HK-2 (cell line): ENCODE measurements at regions not wholly inside any gene's neighbourhood (a gene's known extent, or its start where the extent isn't known, plus 50 kb on each side); places are given as distances from the start of the nearest gene placed in this dataset.
"Not testable (repeated sequence)": the region's sequence is repeated elsewhere in the genome, so short reads cannot be mapped to it uniquely, and the experiment has no call there.

Source experiments
- DNase-seq: peaks from one replicate; pipeline ENCODE4 v3.0.0-alpha.2; 2018; ENCODE audit not compliant: unreplicated experiment

DNA sequence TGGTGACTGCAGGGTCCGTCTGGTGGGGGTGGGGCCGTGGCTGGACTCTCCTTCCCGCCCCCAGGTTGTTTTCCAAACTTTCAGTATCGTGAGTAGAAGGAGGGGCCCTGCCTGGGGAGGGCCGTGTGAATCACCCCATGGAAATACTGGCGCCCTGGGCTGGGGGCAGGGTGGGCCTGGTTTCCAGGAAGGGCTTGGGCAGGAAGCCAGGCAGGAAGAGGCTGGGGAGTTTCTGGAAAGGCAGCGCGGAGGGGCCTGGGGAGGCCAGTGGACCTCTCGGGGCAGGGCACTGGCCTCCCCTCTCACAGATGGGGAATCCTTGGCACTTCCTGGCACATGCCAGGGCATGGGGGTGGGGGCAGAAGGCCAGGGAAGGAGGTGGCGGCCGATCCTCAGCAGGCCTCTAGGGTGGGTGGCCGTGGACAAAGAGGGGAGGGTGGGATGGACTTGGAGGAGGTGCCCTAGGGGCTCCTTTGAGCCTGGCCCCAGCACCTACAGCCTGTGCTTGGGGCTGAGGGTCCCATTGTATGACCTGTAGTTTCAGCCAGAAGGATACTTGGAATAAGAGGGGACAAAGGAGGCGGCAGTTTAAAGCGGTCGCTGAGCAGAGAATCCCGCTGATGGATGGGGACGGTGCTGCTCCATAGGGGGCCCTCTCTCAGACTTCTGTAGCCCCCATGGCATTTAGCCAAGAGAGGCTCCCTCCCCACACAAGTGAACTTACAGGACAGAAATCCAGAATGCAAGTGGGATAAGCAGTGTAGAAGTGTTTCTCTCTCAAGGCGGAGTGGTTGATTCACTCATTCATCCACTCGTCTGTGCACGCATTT is 56.5 kb upstream of the GATA2 start:
- peak; percentile 82 for DNase-seq

DNA sequence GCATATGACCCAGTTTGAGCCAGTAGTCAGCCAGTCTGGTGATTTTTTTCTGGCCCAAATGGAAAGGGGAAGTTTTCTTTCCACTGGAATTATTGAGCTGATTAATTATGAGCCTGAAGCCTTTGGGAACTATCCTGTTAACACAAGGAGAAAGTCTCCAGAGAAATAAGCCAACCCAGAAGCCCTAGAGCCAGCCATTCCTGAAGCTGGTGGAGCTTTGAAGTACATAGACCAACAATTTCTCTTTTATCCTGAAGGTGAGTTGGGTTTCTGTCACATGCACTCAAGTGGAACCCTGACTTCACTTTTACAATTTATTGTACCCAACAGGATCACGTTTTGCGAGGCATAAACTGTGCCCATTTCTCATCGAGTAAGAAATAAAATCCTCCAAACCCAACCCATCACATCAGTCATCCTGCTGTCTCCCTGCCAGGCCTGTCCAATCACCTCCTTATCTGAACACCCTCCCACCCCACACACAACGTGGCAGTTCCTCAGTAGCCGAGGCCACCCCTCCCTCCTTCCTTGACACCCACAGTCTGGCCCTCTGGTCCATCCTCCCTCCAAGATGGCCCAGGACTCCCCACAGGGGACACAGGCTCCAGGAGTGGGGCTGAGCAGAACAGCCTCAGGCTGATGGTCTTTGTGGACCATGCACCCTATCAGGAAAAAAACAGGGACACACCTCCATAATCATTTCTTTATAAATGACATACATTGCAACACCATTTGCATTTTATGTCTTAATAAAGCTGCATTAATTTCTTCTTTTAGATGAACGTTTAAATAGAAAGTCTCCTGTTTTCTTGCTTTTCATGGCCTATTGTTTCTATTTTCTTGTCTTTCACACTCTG is 55.7 kb upstream of the GATA2 start:
- no peak for DNase-seq

DNA sequence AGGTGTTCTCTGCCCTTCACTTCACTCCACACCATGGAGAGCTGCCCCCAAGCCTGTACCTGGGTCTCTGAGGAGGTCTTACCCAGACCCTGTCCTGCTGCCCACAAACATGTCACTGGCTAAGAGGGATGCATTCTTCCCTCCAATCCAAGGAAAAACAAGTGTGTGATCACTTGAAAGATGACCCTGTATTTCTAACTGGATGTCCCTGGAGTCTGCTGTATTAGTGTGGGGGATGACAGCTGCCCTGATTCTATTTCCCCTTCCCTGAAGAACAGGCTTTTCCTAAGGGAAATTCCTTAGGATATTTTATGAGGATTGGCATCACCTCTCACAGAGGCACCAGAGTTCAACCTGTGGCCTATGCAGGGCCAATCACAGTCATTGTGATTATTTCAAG is 55.0 kb upstream of the GATA2 start:
- no peak for DNase-seq

DNA sequence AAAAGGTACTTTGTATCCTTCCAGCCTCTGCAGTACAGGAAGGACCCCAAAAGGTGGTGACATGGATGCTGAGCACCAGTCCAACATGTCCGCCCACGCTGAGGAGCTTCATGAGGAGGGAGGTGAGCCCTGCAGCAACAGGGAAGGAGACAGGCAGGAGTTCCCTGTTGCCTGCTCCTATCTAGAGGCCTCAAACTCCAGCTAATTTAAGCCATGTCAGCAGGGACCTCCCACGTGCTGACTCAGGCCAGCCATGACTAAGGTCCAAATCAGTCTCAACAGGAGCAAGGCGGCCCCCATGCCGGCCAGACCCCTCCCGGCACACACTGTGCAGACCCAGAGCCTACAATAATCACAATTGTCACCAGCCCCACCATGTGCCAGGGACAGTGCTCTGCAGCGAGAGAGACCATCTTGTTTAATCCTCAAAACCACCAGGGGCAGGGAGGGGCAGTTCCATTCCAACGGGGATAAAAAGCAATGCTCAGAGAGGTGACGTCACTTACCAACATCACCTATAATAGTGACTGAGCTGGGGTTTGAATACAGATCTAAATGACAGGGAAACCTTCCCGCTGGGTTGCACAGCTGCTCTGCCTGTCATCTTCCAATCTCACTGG is 54.5 kb upstream of the GATA2 start:
- no peak for DNase-seq

DNA sequence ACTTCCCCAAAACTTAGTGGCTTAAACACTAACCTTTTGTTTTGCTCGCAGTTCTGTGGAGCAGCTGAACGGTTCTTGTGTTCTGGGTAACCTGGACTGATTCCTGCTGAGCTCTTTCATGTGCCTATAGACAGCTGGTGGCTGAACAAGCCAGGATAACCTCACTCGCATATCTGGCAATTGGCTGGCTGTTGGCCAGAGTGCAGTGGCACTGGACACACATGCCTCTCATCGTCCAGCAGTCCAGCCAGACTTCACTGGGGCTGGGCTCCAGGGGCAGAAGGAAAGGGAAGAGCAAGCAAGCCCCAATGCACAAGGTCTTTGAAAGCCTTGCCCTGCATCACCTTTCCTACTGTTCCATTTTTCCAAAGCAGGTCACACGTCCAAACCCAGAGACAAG is 53.6 kb upstream of the GATA2 start:
- DNase-seq: no peak

DNA sequence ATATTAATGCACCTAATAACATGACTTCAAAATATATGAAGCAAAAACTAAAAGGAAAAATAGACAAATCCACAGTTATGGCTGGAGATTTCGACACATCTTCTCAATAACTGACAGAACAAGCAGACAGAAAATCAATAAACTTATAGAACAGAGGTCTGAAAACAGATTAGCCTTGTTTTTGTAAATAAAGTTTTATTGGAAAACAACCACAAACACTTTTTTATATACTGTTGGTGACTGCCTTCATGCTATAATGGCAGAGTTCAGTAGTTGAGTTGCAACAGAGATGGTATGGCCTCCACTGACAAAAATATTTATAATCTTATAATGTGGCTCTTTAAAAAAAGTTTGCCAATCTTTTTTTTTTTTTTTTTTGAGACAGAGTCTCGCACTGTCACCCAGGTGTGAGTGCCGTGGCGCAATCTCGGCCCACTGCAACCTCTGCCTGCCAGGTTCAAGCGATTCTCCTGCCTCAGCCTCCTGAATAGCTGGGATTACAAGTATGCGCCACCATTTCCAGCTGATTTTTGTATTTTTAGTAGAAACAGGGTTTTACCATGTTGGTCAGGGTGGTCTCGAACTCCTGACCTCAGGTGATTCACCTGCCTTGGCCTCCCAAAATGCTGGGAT is 52.2 kb upstream of the GATA2 start:
- DNase-seq: no peak

DNA sequence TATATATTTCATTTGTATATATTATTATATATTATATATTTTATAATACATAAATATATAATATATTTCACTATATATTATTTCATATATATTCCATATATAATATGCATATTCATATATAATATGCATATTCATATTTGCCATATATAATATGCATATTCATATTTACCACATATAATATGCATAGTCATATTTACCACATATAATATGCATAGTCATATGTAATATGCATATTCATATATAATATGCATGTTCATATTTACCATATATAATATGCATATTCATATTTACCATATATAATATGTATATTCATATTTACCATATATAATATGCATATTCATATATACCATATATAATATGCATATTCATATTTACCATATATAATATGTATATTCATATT is 51.2 kb upstream of the GATA2 start:
- no peak for DNase-seq

DNA sequence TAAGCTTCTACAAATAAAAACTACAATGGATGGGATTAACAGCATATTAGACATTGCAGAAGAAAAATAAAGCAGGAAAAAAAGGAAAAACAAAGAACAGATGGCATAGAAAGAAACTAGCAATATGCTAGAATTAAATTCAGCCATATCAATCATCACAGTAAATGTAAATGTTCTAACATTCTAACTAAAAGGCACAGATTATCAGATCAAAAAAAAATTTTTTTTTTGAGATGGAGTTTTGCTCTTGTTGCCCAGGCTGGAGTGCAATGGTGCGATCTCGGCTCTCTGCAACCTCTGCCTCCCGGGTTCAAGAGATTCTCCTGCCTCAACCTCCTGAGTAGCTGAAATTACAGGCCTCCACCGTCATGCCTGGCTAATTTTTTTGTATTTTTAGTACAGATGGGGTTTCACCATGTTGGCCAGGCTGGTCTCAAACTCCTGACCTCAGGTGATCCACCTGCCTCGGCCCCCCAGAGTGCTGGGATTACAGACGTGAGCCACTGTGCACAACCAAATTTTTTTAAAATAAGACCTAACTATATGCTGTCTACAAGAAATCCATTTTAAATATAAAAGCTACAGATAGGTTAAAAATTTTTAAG is 50.7 kb upstream of the GATA2 start:
- not testable (repeated sequence) for DNase-seq
